HS-27A (cell line): ENCODE measurements at regions not wholly inside any gene's neighbourhood (a gene's known extent, or its start where the extent isn't known, plus 50 kb on each side); places are given as distances from the start of the nearest gene placed in this dataset.
A peak's percentile ranks its signal among the peaks of the same experiment; 100 is the strongest.
"Not testable (repeated sequence)": the region's sequence is repeated elsewhere in the genome, so short reads cannot be mapped to it uniquely, and the experiment has no call there.

ENCODE experiments used
- DNase-seq: peaks from one replicate; pipeline ENCODE4 v3.0.0-alpha.2; 2012; ENCODE audit warnings: low read depth, missing footprints

DNA sequence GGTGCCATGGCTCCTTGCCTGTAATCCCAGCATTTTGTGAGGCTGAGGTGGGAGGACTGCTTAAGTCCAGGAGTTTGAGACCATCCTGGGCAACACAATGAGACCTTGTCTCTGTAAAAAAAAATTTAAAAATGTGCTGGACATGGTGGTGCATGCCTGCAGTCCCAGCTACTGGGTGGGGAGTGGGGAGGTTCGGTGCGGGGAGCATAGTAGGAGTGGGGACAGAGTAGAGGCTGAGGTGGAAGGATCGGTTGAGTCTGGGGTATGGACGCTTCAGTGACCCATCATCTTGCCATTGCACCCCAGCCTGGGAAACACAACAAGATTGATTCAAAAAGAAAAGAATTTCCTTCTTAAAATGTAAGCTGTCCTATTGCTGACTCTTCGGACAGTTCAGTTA is 1490.0 kb upstream of the GBE1 start:
- no peak for DNase-seq

DNA sequence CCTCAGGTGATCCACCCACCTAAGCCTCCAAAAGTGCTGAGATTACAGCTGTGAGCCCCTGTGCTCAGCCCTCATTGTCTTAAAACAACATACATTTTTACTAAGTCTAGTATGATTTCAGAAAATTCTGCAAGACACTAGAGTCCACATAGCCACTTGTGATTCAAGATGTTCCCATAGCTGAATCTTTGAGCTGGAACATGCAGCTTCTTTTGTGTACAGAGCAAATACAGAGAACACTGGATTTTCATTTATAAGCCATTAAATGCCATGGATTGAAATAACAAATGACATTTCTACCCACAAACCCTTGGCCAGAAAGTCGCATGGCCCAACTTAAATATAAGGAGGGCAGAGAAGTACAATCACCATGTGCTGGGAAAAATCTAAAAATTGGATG is 1489.2 kb upstream of the GBE1 start:
- no peak for DNase-seq

DNA sequence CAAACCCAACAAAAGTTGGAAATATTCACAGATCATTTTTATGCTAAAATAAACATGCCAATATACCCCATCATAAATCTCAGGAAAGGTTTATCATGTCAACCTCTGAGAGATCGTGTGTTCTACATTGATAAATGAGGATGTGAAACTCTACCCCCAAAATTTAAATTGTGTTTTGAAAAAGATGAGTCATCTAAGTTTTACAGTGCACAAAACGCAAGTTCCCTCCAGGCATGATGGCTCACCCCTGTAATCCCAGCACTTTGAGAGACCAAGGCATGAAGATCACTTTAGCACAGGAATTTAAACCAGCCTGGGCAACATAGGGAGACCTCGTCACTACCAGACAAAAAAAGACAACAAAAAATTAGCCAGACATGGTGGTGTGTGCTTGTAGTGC is 1487.0 kb upstream of the GBE1 start:
- DNase-seq = no peak

DNA sequence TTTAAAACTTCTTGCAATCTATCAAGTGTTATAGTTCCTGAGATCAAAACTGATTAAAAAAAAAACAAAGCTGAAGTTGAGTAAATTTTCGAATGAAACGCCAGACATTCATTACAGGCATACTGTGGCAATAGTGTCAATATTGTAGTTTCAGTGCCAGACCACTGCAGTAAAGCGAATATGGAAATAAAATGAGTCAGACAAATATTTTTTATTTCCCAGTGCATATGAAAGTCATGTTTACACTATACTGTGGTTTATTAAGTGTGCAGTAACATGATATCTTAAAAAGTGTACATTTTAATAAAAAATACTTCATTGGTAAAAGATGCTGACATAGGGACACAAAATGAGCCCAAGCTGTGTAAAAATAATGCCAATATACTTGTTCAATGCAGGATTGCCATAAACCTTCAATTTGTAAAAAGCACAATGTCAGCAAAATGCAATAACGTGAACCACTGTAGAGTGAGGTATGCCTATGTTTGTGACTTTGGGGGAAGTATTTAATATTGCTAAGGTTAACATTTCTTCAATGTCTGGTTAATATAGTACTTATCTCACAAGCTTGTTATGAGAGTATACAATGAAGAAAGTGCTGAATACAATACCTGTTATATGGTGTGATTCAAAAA is 1473.9 kb upstream of the GBE1 start:
- DNase-seq = no peak

DNA sequence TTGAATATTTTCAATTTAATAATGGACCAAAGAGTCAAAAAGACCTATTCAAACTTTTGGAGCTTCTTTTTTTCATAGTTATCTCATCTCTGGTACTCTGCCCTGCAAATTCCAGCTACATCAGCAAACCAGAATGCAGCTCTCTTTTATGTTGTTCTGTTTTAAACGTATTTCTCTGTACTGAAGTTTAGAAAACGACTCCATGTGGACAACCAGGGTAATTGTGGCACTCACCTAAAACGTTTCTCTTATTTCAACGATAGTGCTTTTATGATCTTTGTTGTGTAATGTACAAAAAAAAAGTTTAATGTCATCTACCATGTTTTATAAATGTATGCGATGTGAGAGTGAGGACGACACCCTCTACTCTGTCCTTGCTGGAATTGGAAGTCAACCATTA is 1472.3 kb upstream of the GBE1 start:
- DNase-seq = no peak

DNA sequence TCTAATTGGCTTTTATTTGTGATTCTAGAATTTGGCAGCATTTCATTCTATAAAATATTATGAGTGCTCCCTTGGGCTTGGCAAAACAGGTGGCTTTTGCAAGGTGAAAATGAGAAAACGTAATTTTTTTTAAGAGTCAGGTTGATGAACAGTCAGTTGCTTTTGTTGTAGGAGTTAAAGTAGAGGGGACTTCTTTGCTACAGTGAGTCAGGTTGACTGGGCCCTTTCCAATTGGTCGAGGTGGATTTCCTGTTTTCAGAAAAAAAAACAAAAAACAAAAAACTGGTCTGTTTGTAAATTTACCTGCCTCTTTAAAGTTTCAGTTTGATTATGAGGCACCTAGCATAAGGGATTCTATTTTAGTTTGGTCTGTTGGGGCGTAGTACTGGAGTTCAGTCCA is 1469.4 kb upstream of the GBE1 start:
- no peak for DNase-seq

DNA sequence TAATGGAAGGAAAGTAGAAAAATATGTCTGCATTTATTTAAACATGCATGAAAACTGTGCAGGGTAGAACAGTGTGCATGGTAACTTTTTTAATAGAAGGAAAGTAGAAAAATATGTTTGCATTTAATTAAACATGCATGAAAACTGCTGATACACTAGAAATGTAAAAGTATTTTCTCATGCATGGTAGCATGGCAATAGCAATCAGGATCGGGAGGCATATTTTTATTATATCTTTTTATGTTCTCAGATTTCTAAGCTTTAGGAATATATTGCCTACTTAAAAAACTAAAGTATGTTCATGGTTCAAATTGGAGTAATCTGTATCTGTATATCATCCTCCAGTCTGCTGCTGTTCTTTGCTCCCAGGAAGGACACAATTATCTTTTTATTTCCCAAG is 1468.9 kb upstream of the GBE1 start:
- DNase-seq = no peak

DNA sequence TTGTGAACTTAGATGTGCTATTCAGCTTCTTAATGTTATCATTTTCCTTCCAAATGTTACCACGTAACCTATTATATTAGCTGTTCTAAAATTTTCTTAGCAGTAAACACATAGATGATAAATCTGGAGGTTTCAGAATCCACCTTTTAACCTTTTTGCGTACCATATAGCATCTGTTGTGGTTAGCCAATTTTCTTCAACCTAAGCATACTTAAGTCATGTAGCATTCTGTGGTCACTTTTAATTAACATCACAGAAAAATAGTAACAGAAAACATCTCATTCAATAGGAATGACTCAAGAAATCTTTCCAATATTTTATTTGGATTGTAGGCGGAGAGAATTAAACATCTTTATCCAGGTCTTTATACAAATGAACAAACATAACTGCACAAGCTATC is 1465.3 kb upstream of the GBE1 start:
- DNase-seq = no peak

DNA sequence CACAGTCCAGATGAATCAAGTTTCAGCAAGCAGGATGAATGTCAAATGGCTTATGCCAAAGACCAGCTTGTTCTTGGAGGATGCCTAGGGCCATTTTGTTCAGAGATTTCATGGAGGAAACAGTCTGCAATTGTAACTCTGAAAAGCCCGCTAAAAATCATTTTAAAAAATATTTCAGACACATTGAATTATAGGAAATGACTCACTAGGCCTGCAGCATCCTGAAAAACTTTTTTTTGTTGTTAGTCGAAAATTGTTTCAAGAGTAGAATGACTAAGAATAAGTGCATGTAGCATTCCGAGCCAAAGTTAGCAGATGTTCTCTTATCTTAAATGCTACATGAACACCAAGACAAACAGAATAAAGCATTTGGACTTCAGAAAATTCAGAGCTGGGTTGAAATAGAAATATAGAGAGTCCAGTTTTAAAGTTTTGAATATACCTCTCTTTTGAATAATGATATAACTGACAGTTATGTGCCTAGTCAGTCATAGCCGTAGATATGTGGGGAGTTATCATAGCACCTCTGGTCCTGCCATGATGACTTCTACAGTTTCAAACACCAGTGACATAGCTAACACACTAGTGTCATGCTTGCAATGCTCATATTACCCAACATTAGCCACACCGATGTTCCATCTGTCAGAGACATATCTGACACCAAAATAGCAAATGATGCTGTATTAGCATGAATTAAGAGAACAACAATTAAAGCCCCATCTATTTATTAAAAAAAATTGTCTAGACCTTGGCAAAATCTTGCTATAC is 1462.8 kb upstream of the GBE1 start:
- DNase-seq = peak; percentile 94

DNA sequence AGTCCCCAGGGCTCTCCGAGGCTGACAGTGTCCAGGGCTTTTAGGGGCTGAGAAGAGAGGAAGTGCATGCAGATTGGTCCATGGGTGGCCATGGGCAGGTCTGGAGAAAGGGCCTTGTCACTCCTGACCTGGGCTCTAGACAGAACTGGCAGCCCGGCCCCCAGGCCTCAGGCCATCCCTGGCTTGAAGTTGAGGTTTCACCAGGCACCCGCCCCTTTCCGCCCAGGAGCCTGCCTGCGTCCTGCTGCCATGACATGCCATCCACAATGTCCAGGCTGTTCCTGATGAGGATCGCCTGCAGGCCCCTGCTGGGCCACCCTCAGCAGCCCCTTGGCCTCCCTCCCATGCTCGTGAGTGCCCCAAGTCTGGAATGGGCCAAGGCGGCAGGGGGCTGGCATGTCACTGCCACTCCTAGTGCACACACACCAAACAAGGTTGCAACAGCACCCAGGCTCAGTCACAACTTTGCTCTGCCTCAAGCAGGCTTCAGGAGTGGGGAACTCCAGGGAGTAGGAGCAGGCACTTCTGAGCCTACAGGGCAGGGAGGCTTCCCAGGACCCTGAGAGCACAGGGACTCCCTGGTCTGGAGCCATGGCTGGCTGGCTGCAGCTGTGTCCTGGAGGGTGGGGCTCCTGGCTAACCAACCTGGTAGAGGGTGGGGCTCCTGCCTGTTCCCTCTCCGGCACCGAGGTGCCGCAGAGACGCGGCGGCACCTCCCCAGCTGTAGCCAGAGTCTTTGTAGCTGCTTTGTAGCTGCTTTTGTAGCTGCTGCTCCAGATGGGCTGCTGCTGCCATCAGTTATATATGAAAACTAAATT is 1457.1 kb upstream of the GBE1 start:
- DNase-seq = no peak

DNA sequence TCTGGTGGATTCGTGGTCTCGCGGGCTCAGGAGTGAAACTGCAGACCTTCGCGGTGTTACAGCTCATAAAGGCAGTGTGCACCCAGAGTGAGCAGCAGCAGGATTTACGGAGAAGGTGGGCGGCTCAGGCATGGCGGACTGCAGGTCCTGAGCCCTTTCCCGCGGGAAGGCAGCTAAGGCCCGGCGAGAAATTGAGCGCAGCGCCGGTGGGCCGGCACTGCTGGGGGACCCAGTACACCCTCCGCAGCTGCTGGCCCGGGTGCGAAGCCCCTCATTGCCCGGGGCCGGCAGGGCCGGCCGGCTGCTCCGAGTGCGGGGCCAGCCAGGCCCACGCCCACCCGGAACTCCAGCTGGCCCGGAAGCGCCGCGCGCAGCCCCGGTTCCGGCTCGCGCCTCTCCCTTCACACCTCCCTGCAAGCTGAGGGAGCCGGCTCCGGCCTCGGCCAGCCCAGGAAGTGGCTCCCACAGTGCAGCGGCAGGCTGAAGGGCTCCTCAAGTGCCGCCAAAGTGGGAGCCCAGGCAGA is 1456.2 kb upstream of the GBE1 start:
- DNase-seq = not testable (repeated sequence)

DNA sequence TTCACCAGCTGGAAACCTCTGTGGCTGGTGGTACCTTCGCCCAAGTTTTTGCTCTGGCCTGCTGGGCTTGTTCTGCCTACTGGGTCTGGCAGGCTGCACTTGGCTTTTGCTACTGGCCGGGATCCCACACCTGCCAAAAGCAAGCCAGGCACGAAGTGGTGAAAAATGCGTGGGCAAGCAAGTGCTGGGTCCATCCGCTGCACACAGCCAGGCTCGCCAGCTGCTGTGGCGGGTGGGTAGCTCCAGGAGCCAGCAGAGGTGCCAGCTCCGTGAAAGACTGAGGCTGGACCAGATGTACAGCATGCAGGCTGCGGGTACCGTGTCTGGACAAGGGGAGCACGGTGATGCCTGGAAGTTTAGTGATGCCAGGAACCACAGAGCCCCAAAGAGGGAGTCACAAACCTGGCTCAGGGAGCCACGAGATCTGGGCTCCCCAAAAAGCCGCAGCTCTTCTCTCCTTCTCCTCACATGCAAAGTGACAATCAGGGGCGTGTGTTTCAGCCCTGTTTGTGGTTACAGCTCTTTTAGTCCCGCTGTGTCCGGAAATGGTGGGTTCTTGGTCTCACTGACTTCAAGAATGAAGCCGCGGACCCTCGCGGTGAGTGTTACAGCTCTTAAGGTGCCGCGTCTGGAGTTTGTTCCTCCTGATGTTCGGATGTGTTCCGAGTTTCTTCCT is 1455.6 kb upstream of the GBE1 start:
- no peak for DNase-seq

DNA sequence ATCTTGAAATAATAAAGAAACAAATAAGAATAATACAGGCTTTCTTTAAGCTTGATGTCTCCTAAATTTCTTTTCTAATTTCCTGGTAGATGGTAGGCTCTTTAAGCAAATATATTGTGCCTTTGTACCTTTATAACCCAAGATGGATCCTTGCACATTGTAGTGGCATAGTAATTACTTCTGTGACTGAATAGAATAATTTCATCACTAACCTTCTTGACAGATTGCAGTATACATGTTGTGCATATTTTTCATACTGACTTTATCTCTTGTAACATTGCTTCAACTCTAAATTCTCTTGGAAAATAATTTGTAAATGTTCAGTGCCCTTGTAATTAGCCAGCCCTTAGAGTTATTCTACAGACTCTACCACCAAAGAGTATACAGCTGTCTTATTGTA is 1433.8 kb upstream of the GBE1 start:
- DNase-seq = no peak

DNA sequence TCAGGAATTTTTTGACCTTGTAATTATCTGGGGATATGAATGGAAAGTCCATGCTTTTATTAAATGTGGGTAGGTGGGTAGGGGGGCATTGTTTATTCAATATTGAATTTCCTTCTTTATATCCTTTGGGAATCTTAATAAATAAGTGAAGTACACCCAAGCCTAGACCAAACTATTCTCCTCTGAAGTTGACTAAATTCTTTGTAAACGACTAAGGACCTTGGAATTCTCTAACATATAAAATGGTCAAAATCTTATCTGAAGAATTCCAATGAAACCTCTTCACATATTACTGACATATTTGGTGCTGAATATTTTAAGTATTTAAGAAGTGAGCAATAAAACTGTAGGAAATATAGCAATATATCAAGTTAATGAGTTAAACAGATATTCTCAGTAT is 1432.1 kb upstream of the GBE1 start:
- DNase-seq = peak; percentile 82

DNA sequence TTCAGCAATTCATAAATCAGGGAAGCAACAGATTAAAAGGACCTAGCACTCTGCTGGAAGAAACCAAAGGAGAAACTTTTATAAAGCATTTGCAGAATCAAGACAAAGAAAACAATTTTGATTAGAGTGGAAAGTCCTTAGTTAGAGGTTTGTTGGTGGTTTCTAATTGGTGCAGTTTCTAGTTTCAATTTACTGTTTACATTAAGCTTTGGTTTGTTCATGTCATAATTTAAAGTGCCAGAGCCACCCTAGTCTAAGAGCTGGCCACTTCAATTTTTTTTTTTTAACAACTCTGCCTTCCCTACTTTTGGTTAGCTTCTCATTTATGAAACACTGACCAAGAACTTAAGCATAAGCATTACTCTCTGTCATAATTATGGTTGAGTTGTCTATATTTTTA is 1428.2 kb upstream of the GBE1 start:
- no peak for DNase-seq

DNA sequence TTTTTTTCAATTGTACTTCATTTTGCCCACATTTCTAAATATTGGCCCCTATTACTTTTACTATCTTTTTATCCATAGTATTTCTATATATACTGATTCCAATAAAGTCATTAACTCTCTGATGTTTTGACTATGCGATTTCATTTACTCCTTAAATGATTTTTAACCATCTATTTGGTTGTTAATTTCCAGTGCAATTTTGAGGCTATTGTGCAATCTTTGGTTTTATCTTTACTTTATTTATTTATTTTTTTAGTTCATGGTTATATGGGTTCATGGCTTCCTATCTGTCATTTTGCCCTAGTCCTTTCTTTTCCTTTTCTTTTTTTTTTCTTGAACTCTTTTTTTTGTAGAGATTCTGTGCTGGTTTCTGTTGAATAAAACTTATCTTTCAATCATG is 1408.0 kb upstream of the GBE1 start:
- DNase-seq = no peak

DNA sequence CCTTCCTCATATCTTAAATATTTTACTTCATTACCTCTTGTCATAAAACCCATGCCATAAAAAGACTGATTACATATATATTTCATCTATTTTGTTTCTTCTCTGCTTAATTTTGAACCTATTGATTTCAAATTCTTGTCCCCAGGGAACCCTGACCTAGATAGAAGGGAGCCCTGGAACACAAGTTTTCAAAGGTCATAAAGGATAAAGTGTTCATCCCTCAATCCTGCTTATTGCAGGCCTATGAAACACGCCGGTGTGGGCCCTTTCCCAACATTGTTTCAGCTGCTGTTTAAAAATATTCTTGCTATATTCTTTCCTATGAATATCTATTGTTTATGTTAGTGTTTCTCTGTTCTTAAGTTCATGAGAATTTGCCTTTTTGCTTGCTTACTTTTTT is 1389.5 kb upstream of the GBE1 start:
- DNase-seq = no peak

DNA sequence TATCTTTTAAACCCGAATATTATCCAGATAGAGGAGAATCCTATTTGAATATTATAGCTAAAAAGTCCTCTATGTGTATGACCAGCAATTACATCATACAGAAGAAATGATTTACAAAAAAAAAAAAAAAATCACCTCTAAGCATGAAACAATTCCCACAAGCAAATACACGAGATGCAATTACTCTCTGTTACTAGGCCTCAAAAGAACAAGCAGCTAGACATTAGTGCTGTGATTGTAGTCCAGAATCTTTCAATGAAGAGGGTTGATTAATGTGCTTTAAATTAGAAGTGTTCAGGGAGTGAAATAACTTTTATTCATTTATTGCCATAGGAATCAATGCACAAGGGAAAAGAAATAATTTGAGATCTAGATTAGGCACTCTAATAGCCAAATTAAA is 1379.5 kb upstream of the GBE1 start:
- no peak for DNase-seq

DNA sequence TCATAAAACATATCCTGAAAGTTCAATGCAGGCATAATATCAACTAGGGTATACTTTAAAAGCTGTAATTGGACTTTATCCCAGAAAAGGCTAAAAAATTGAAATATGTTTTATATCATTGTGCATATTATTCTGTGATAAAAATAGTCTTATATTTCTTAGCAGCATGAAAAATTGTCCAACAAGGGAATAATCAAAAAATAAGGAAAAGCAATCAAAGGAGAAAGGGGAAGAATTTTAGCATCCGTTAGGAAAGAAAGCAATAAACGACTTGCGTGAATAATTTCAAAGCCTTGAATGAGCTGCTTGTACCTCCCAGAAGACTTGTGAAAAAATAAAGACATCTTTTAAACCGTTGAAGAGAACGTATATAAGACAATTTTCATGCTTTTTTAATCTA is 1369.8 kb upstream of the GBE1 start:
- no peak for DNase-seq

DNA sequence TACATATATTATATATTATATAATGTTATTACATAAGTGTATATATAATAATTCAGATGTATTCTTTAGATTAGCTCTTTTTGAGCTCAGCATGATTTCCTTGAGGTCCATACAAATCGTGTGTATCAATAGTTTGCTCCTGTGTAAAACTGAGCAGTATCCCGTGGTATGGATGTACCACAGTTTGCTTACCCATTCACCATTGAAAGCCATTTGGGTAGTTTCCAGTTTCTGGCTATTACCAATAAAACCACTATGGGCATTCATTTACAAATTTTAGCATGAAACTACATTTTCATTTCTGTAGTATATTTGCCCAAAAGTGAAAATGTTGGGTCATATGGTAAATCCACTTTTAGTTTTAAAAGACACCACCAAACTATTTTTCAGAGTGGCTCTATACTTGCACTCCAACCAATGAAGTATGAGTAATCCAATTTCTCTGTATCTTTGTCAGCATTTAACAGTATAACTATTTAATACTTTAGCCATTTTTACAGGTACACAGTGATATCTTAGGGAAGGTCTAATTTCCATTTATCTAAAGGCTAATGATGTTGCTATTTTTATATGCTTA is 1361.4 kb upstream of the GBE1 start:
- DNase-seq = no peak

DNA sequence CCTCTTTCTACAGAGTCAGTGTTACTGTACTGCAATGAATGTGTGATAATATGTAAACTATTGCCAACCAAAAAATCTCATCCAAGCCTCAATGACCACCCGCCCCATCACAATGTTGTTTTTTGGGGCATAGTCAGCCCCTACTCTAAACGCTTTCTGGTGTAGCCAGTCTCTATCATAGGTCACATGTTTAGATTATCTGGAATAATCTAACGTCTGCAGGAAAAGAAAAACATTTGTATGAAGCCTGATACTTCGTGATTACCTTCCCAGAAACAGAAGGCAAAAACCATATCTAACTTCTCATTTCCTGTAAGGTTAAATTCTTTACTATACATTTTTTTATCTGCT is 1331.8 kb upstream of the GBE1 start:
- no peak for DNase-seq
